HG02938 (cell line): ENCODE measurements at regions not wholly inside any gene's neighbourhood (a gene's known extent, or its start where the extent isn't known, plus 50 kb on each side); places are given as distances from the start of the nearest gene placed in this dataset.
"Not testable (repeated sequence)": the region's sequence is repeated elsewhere in the genome, so short reads cannot be mapped to it uniquely, and the experiment has no call there.

Experiments
- ATAC-seq: cut with Tn5 transposase; IDR thresholded peaks from one replicate; pipeline ENCODE4 v1.9.1; 2021; ENCODE audit warnings: mild to moderate bottlenecking, moderate library complexity; ENCODE audit not compliant: unreplicated experiment

DNA sequence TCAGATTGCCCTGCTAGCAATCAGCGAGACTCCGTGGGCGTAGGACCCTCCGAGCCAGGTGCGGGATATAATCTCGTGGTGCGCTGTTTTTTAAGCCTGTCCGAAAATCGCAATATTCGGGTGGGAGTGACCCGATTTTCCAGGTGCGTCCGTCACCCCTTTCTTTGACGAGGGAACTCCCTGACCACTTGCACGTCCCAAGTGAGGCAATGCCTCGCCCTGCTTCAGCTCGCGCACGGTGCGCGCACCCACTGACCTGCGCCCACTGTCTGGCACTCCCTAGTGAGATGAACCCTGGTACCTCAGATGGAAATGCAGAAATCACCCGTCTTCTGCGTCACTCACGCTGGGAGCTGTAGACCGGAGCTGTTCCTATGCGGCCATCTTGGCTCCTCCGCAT is 971.0 kb downstream of the NXPH1 start:
- ATAC-seq: not testable (repeated sequence)

DNA sequence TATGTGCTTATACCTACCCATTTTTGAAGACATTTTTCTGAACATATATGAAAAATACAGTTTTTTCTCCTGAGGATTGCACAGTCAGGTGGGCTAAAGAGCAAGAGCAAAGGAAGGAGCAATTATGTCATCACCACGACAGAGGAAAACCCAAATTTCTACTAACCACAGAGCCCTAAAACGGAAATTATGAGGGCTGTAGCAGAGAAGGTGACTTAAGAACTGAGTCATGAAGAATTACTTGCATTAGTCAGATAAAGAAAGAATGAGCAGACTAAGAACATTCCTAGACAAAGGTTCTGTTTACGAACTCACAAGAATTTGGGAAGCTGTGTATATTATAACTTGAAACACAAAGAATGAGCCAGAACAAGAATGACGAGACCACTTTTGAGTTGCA is 974.4 kb downstream of the NXPH1 start:
- no peak for ATAC-seq

DNA sequence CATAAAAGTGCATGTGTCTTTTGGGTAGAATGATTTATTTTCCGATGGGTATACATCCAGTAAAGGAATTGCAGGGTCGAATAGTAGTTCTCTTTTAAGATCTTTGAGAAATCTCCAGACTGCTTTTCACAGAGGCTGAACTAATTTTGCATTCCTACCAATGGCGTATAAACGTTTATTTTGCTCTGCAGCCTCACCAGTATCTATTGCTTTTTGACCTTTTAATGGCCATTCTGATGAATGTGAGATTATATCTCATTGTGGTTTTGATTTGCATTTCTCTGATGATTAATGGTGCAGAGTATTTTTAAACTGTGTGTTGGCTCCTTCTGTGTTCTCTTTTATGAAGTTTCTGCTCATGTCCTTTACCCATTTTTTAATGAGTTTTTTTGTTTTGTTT is 1020.1 kb downstream of the NXPH1 start:
- ATAC-seq: no peak

- no peak for ATAC-seq
Measured at GRCh38 chr7:9488555-9488954, 1055.1 kb downstream of the NXPH1 start.

DNA sequence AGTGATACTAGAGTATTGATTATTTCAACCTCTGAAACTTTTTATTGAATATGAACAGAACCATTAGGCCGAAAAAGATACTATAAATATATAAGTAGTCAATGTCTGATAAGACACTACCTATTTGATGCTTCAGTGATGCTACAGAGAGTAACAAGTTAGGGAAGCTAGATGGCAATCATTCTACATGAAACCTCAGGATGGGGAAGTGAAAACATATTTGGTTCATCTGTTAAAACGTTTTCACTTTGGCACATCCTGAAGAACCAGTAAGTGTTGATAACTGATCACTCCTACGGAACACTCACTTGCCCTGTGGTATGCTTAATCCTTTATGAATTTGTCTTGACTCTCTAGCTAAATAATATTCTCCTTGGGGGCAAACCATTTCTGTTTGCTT is 1064.9 kb downstream of the NXPH1 start:
- ATAC-seq: no peak

DNA sequence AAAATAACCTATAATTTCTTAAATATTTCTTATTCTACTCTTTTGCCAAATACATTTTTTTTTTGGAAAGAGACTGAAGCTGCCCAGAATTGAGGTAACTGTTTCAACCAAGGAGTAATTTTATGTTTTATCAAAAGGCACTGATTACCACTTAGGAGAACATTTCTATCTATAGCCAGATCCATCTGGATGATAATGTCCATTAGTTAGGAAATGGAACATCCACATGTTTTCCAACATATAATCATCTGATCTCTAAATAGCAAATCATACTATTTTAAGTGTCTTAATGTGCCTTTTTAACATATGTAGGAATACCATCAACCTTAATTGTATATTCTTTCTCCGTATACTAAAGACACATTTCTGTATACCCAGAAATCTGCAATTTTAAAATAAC is 1068.9 kb downstream of the NXPH1 start:
- ATAC-seq: no peak

DNA sequence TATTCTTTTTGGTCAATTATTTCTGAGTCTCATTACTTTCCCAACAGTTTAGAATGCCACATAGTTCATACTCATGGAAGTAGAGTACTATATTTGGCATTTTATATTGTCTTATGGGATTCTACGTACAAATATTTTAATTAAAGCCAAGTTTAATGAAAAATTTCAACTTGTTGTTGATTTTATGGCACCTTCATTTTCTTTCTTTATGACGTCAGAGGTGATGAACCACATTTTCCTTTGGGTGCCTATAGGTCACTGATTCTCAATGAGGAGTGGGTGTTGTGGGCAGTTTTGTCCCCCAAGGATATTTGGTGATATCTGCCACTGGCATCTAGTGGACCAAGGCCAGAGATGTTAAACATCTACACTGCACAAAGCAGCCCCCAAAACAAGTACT is 1071.3 kb downstream of the NXPH1 start:
- ATAC-seq: no peak

- no peak for ATAC-seq
Measured at GRCh38 chr7:9505516-9505915, 1072.1 kb downstream of the NXPH1 start.

DNA sequence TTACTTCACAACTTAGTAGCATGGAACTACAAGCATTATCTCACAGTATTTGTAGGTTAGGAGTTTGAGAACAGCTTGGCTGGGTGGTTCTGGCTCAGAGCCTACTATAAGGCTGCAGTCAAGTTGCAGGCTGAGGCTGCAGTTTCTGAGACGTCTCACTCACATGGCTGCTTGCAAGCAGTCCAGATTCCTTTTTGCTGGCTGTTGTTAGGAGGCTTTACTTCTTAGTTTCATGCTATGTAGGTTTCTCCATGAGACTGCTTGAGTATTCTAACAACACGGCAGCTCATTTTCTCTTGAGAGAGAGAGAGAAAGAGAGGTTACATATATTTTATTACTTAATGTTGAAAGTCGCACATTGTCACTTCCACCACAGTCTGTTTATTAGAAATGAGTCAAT is 1073.9 kb downstream of the NXPH1 start:
- no peak for ATAC-seq

DNA sequence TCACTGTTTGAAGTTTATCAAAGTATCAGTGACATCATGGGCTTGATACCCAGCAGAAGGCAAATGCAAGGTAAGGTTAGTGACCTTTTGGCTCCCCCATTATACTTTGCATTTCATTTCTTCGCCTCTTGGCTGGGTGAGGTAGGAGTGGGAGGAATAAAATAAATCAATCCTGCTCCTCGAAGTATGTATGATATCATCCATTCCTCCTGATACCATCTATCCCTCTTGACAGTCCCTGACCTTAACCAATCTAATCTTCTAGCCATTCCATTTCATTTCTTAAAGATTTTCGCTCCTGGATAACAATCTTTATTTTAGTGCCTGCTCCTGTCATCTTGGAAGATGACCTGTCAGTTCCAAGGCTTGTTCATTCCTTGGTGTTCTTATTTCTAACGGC is 1083.3 kb downstream of the NXPH1 start:
- no peak for ATAC-seq

GRCh38 chr7:9523579-9523978 is 1090.2 kb downstream of the NXPH1 start:
- ATAC-seq: no peak

GRCh38 chr7:9552431-9552830 is 1119.0 kb downstream of the NXPH1 start:
- not testable (repeated sequence) for ATAC-seq

- no peak for ATAC-seq
Measured at GRCh38 chr7:9557853-9558252, 1124.4 kb downstream of the NXPH1 start.

GRCh38 chr7:9575716-9576115 is 1142.3 kb downstream of the NXPH1 start:
- no peak for ATAC-seq

GRCh38 chr7:9582824-9583223 is 1149.4 kb downstream of the NXPH1 start:
- ATAC-seq: no peak

- no peak for ATAC-seq
Measured at GRCh38 chr7:9598411-9598810, 1165.0 kb downstream of the NXPH1 start.

DNA sequence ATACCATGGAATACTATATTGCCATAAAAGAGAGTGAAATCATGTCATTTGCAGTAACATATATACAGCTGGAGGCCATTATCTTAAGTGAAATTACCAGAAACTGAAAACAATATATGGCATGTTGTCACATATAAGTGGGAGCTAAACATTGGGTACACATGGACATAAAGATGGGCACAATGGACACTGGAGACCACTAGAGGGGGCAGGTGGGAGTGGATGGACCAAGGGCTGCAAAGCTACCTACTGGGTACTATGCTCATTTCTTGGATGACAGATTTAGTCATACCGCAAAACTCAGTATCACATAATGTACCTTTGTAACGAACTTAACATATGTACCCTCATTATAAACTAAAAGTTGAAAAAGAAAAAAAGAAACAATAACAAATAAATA is 1167.6 kb downstream of the NXPH1 start:
- ATAC-seq: no peak

- no peak for ATAC-seq
Measured at GRCh38 chr7:9603291-9603690, 1169.9 kb downstream of the NXPH1 start.

DNA sequence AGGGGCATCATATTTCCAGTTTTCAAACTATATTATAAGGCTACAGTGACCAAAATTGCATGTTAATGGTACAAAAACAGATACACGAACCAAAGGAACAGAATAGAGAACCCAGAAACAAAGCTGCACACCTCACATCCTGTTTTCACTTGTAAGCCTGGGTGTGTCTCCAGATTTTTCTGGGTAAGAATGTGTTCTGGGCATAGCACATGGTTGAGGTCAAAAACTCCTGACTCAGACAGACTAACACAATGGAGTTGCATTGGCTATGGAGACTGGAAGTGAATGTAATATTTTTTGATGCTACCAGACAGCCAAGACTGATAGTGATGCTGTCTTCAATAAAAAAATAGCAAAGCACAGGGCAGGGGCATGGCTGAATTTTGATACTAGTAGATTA is 1175.2 kb downstream of the NXPH1 start:
- no peak for ATAC-seq

GRCh38 chr7:9620899-9621298 is 1187.5 kb downstream of the NXPH1 start:
- not testable (repeated sequence) for ATAC-seq

- not testable (repeated sequence) for ATAC-seq
Measured at GRCh38 chr7:9621306-9621902, 1188.0 kb downstream of the NXPH1 start.

DNA sequence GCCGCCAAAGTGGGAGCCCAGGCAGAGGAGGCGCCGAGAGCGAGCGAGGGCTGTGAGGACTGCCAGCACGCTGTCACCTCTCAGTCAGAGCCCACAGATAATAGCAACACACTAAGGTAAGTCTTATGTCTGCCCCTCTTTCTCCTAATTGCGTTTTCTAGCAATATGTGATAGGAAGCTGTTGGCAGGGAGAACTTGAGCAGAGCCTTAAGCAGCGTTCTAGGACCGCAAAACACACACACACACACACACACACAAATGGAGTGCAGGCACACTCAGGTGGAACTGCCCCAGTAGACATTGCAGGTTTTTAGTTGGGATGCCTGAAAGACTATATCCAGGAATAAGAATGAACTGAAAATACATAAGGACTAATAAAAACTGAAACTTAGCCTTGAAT is 1188.5 kb downstream of the NXPH1 start:
- no peak for ATAC-seq

DNA sequence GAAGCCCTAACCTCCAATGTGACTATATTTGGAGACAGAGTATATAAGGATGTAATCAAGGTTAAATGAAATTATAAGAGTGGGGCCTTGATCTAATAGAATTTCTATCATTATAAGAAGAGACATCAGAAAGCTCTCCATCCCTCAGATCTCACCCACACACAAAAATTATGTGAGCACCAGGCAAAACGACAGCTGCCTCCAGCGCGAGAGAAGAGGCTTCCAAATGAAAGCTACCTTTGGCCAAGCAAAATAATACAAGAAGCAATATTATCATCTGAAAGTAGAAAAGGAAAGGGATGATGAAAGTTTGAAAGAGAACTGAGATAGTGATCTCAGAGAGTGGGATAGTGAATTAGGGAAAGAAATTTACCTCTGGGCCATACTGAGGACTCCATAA is 1192.5 kb downstream of the NXPH1 start:
- no peak for ATAC-seq

GRCh38 chr7:9645756-9646155 is 1212.3 kb downstream of the NXPH1 start:
- no peak for ATAC-seq
